ENCODE measurements at regions not wholly inside any gene's neighbourhood (a gene's known extent, or its start where the extent isn't known, plus 50 kb on each side); places are given as distances from the start of the nearest gene placed in this dataset.

GRCh38 chr17:62870552-62870971 lies 62.4 kb upstream of the MARCHF10 start:
- TF ChIP-seq MAX (IDR thresholded peaks at IDR 0.05; ENCODE audit: low read depth, low read length) = no peak
- TF ChIP-seq CTCF (IDR thresholded peaks at IDR 0.05; ENCODE audit: low read depth, low read length) = no peak
- TF ChIP-seq MYC (IDR thresholded peaks at IDR 0.05; ENCODE audit: low read depth, low read length) = no peak
- no peak for TF ChIP-seq POLR2A (IDR thresholded peaks at IDR 0.05; ENCODE audit: extremely low read depth, insufficient read length)
- no peak for DNase-seq (ENCODE audit: low read depth)
- no peak overlapping the region for H3K4me3 ChIP-seq (ENCODE audit: low read depth, low read length)

DNA sequence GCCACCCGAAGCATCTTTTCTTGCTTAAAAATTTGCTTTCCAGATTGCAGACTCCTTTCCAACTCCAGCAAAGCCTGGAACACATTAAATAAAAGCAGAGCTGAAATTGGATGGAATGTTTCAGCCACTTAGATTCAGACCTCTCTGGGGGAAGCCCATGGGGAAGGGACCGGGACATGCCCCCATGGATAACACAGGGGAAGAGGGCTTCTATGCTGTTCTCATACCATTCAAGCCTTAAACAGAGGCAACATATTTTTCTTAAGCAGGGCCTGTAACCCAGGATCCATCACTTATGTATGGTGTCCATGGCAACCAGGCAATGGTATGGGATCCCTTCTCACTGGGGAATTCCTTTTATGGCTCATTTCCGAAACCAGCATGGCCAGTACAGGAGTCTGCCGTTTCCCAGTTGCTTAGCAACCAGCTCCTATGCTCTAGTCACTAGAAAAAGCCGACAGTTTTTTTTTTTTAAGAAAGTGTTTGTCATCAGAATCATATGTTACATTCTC lies 62.0 kb upstream of the MARCHF10 start:
- H3K4me3 ChIP-seq (ENCODE audit: low read depth, low read length) = no peak overlapping the region
- DNase-seq (ENCODE audit: low read depth) = no peak
- no peak for TF ChIP-seq MYC (IDR thresholded peaks at IDR 0.05; ENCODE audit: low read depth, low read length)
- TF ChIP-seq CTCF (IDR thresholded peaks at IDR 0.05; ENCODE audit: low read depth, low read length) = no peak
- TF ChIP-seq MAX (IDR thresholded peaks at IDR 0.05; ENCODE audit: low read depth, low read length) = no peak
- TF ChIP-seq POLR2A (IDR thresholded peaks at IDR 0.05; ENCODE audit: extremely low read depth, insufficient read length) = no peak

- TF ChIP-seq MYC (IDR thresholded peaks at IDR 0.05; ENCODE audit: low read depth, low read length) (no peak), MAX (IDR thresholded peaks at IDR 0.05; ENCODE audit: low read depth, low read length) (no peak)
- H3K4me3 ChIP-seq (ENCODE audit: low read depth, low read length) = no peak overlapping the region
- DNase-seq (ENCODE audit: low read depth) = no peak
Measured at GRCh38 chr17:62868723-62869122, 60.6 kb upstream of the MARCHF10 start.

DNA sequence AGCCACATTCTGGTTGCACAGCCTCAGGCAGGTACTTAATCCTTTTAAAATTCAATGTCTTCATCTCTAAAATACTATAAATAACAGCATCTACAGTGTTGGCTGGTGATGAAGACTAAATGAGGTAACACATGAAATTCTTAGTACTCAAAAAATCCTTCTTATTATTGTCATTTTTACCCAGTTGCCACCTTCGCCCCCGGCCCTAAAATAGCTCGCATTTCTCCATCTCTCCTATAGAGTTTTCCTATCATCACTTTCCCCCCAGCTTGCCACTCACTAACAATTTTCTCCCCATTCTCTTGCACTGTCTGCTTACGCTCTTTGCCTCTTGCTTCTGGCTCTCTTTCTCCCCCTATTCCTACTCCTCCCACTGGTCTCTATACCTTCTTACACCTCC lies 59.9 kb upstream of the MARCHF10 start:
- TF ChIP-seq MAX (IDR thresholded peaks at IDR 0.05; ENCODE audit: low read depth, low read length) = no peak
- no peak for TF ChIP-seq MYC (IDR thresholded peaks at IDR 0.05; ENCODE audit: low read depth, low read length)
- TF ChIP-seq CTCF (IDR thresholded peaks at IDR 0.05; ENCODE audit: low read depth, low read length) = no peak
- TF ChIP-seq POLR2A (IDR thresholded peaks at IDR 0.05; ENCODE audit: extremely low read depth, insufficient read length) = no peak
- H3K4me3 ChIP-seq (ENCODE audit: low read depth, low read length) = no peak overlapping the region
- DNase-seq (ENCODE audit: low read depth) = no peak

DNA sequence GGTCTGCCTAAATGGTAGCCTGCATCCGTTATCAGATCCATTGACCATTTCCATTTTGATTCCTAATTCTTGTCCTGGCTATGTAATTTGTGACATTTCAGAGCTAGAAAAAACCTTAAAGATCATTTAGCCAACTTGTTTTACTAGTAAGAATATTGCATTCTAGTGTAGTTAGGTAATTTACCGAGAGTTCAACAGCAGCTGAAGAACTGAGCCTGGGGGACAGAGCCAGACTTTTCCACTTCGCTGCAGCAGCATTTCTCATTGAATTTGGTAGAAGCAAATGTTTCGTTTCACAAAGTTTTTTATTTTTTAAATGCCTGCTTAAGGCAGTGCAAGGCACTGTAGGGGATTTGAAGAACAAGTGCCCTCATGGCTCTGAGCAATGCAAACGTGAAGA lies 59.2 kb upstream of the MARCHF10 start:
- DNase-seq (ENCODE audit: low read depth) = no peak
- no peak for TF ChIP-seq CTCF (IDR thresholded peaks at IDR 0.05; ENCODE audit: low read depth, low read length)
- no peak for TF ChIP-seq MYC (IDR thresholded peaks at IDR 0.05; ENCODE audit: low read depth, low read length)
- TF ChIP-seq POLR2A (IDR thresholded peaks at IDR 0.05; ENCODE audit: extremely low read depth, insufficient read length) = no peak
- no peak for TF ChIP-seq MAX (IDR thresholded peaks at IDR 0.05; ENCODE audit: low read depth, low read length)
- H3K4me3 ChIP-seq (ENCODE audit: low read depth, low read length) = no peak overlapping the region

DNA sequence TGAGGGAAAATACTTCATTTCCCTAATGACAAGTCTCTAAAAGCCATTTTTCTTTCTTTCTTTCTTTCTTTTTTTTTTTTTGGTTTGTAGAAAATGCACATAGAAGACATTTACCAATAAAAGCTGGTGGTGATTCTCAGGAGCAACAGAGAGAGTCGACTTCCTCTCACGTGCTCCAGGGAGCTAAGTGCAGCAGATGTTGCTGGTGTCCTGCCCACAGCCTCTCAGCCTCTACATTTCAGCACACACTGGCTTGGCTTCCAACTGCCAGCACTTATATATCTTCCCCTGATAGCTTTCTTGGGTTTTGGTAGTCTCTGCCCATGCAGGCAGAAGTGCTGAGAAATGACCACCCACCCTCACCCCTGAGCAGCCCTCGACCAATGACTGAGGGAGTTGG lies 58.4 kb upstream of the MARCHF10 start:
- no peak overlapping the region for H3K4me3 ChIP-seq (ENCODE audit: low read depth, low read length)
- no peak for TF ChIP-seq MAX (IDR thresholded peaks at IDR 0.05; ENCODE audit: low read depth, low read length)
- TF ChIP-seq POLR2A (IDR thresholded peaks at IDR 0.05; ENCODE audit: extremely low read depth, insufficient read length) = no peak
- no peak for TF ChIP-seq MYC (IDR thresholded peaks at IDR 0.05; ENCODE audit: low read depth, low read length)
- no peak for TF ChIP-seq CTCF (IDR thresholded peaks at IDR 0.05; ENCODE audit: low read depth, low read length)
- peak; percentile 17 for DNase-seq (ENCODE audit: low read depth)
